Parathyroid adenoma (tissue), 2 donors: ENCODE measurements at regions not wholly inside any gene's neighbourhood (a gene's known extent, or its start where the extent isn't known, plus 50 kb on each side); places are given as distances from the start of the nearest gene placed in this dataset.

Source experiments
- H2AFZ ChIP-seq: fragments of 300-600 bp; sonication (generic); one replicate; pipeline ENCODE4 v1.7.0; 2017; ENCODE audit warnings: antibody characterized with exemption, mild to moderate bottlenecking
- H3K27ac ChIP-seq: fragments of 300-600 bp; sonication (generic); one replicate; pipeline ENCODE4 v1.7.0; 2017
- H3K27me3 ChIP-seq: fragments of 300-600 bp; sonication (generic); one replicate; pipeline ENCODE4 v1.7.0; 2017; ENCODE audit warnings: low read length; ENCODE audit not compliant: control insufficient read depth, insufficient read depth
- H3K36me3 ChIP-seq: fragments of 300-600 bp; sonication (generic); one replicate; pipeline ENCODE4 v1.7.0; 2017; ENCODE audit warnings: low read length; ENCODE audit not compliant: control insufficient read depth, insufficient read depth
- H3K4me1 ChIP-seq: fragments of 300-600 bp; sonication (generic); one replicate; pipeline ENCODE4 v1.7.0; 2017; ENCODE audit warnings: control low read depth
- H3K4me2 ChIP-seq: fragments of 300-600 bp; sonication (generic); one replicate; pipeline ENCODE4 v1.7.0; 2017; ENCODE audit warnings: low read length
- H3K4me3 ChIP-seq: fragments of 300-600 bp; sonication (generic); one replicate; pipeline ENCODE4 v1.7.0; 2017; ENCODE audit warnings: low read depth, low read length
- H3K79me2 ChIP-seq: fragments of 300-600 bp; sonication (generic); one replicate; pipeline ENCODE4 v1.7.0; 2017; ENCODE audit warnings: control low read depth
- H3K9ac ChIP-seq: fragments of 300-600 bp; sonication (generic); one replicate; pipeline ENCODE4 v1.7.0; 2017; ENCODE audit warnings: mild to moderate bottlenecking
- H3K9me3 ChIP-seq: fragments of 300-600 bp; sonication (generic); one replicate; pipeline ENCODE4 v1.7.0; 2017; ENCODE audit warnings: low read length; ENCODE audit not compliant: control insufficient read depth
- CTCF ChIP-seq: fragments of 300-600 bp; sonication (generic); IDR thresholded peaks from one replicate; pipeline ENCODE4 v1.7.0; 2017; ENCODE audit warnings: antibody characterized with exemption, mild to moderate bottlenecking
- donor health status: primary hyperparathyroidism.

GRCh38 chr3:144287001-144287400 lies 315.4 kb downstream of the DIPK2A start:
- no peaks in the 10 kb centered on the region for H3K27me3 ChIP-seq
- H3K36me3 ChIP-seq = no peaks in the 10 kb centered on the region
- H3K9me3 ChIP-seq = peaks cover 2% of the 10 kb centered on the region
- H3K4me1 ChIP-seq = no peaks in the 10 kb centered on the region
- no peak for TF ChIP-seq CTCF
- H2AFZ ChIP-seq = no peak overlapping the region
- H3K79me2 ChIP-seq = no peaks in the 10 kb centered on the region
- no peak overlapping the region for H3K27ac ChIP-seq
- no peak overlapping the region for H3K4me2 ChIP-seq
- H3K4me3 ChIP-seq = no peak overlapping the region
- no peak overlapping the region for H3K9ac ChIP-seq

DNA sequence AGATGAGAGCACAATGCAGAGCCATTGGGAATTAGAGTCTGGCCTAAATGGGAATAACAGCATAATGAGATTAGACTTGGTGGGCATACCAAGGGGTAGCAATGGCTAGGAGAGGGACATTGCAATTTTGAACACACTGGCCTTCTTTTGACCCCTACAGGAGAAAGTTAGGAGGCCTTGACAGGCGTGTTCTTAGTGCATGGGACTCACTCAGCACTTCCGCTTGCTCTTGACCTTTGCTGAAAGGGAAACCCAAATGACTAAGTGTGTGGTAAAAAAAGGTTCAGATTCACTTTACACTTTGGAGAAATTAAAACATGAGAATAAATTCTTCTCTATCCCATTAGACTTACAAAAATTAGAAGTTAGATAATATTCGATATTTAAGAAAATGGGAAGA lies 317.4 kb downstream of the DIPK2A start:
- no peaks in the 10 kb centered on the region for H3K79me2 ChIP-seq
- H2AFZ ChIP-seq = no peak overlapping the region
- no peak overlapping the region for H3K9ac ChIP-seq
- H3K27me3 ChIP-seq = no peaks in the 10 kb centered on the region
- H3K4me1 ChIP-seq = no peaks in the 10 kb centered on the region
- H3K9me3 ChIP-seq = peaks cover 2% of the 10 kb centered on the region
- TF ChIP-seq CTCF = no peak
- H3K36me3 ChIP-seq = no peaks in the 10 kb centered on the region
- H3K4me2 ChIP-seq = no peak overlapping the region
- H3K27ac ChIP-seq = no peak overlapping the region
- no peak overlapping the region for H3K4me3 ChIP-seq

DNA sequence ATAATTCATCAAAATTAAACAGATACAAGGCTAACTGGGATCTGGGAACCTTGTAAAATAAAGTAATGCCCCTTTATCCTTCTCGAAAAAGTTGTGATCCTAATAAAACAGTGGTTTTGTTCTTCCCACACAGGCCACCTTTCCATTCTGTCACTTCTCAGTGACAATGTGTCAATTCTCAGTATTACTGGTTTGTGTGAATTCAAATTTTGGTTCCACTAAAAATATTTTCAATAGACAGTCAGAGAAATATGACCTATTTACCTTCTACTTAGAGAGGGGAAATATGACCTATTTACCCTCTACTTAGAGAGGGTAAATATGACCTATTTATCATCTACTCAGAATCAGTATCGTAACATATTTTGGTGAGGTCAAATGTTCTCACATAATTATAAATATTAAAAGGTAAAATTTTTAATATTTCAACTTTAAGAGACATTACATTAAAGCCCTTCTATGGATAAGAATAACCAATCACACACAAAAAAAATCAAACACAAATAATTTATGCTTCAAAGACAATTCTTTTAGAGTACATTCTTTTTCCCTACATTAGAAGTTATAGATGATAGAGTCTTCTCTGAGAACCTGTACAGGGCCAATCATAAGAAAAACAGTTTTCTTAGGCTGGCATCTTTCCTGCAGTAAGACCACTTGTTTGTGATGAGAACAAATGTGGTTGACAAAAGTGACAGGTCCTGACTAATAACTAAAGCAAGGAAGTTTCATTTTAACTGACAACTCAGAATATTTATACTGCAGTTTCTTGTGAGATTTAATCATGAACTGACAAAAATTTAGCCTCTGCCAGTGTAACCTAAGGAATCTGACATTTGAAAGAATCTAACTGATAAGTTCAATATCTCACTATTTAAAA lies 323.3 kb downstream of the DIPK2A start:
- Histone ChIP-seq H2AFZ (no peak overlapping the region), H3K4me1 (no peaks in the 10 kb centered on the region), H3K27me3 (no peaks in the 10 kb centered on the region), H3K9ac (no peak overlapping the region), H3K4me2 (no peak overlapping the region), H3K36me3 (no peaks in the 10 kb centered on the region), H3K9me3 (peaks cover 2% of the 10 kb centered on the region), H3K79me2 (no peaks in the 10 kb centered on the region), H3K27ac (no peak overlapping the region), H3K4me3 (no peak overlapping the region)
- no peak for TF ChIP-seq CTCF

DNA sequence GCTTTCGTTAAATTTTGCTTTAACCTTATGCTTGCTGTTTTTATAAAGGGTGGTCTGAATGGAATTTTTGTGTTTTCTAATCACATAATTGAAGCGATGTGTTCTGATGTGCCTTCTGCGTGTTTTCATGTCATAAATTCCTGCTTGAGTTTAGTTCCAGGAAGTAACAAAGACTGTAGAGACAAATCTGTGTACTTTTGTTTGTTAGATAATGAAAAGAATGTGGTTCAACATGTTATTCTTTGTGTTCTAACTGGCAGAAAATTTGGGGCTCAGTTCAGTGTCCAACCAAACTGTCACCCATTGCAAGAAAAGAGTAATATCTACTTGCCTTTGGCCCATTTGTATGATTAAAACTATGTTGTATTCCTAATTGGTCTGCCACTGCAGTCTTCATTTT lies 324.0 kb downstream of the DIPK2A start:
- no peaks in the 10 kb centered on the region for H3K79me2 ChIP-seq
- H3K4me2 ChIP-seq = no peak overlapping the region
- no peak overlapping the region for H2AFZ ChIP-seq
- H3K27me3 ChIP-seq = no peaks in the 10 kb centered on the region
- H3K27ac ChIP-seq = no peak overlapping the region
- H3K9me3 ChIP-seq = peaks cover 2% of the 10 kb centered on the region
- TF ChIP-seq CTCF = no peak
- no peak overlapping the region for H3K4me3 ChIP-seq
- H3K4me1 ChIP-seq = no peaks in the 10 kb centered on the region
- H3K9ac ChIP-seq = no peak overlapping the region
- H3K36me3 ChIP-seq = no peaks in the 10 kb centered on the region

- Histone ChIP-seq H3K36me3 (no peaks in the 10 kb centered on the region), H3K4me1 (no peaks in the 10 kb centered on the region), H3K4me2 (no peak overlapping the region), H3K27ac (no peak overlapping the region), H3K9ac (no peak overlapping the region), H3K27me3 (no peaks in the 10 kb centered on the region), H2AFZ (no peak overlapping the region), H3K4me3 (no peak overlapping the region), H3K79me2 (no peaks in the 10 kb centered on the region), H3K9me3 (peaks cover under 1% of the 10 kb centered on the region)
- TF ChIP-seq CTCF = no peak
Measured at GRCh38 chr3:144296808-144297207, 325.2 kb downstream of the DIPK2A start.
